GM06990 (cell line): ENCODE measurements at regions not wholly inside any gene's neighbourhood (a gene's known extent, or its start where the extent isn't known, plus 50 kb on each side); places are given as distances from the start of the nearest gene placed in this dataset.

ENCODE experiments used
- DNase-seq: peaks from one replicate; pipeline ENCODE4 v3.0.0-alpha.2; 2011; ENCODE audit not compliant: insufficient read length; ENCODE audit errors: extremely low read depth
- H3K27me3 ChIP-seq: replicated peaks from 2 replicates; pipeline ENCODE4 v1.6.0; 2011; ENCODE audit warnings: low read length; ENCODE audit not compliant: control insufficient read depth, insufficient read depth
- H3K36me3 ChIP-seq: 2 replicates; pipeline ENCODE4 v1.5.1; 2011; ENCODE audit warnings: low read length; ENCODE audit not compliant: control insufficient read depth, insufficient read depth
- H3K4me3 ChIP-seq: replicated peaks from 2 replicates; pipeline ENCODE4 v1.5.1; 2011; ENCODE audit warnings: low read depth, mild to moderate bottlenecking, control low read depth, low read length
- TF ChIP-seq, protein P1 (sequence below): IDR thresholded peaks from 2 replicates; pipeline ENCODE4 v1.5.1; 2011; ENCODE audit warnings: low read length, control low read depth, mild to moderate bottlenecking, inconsistent platforms; ENCODE audit not compliant: insufficient read depth, poor library complexity, severe bottlenecking

DNA sequence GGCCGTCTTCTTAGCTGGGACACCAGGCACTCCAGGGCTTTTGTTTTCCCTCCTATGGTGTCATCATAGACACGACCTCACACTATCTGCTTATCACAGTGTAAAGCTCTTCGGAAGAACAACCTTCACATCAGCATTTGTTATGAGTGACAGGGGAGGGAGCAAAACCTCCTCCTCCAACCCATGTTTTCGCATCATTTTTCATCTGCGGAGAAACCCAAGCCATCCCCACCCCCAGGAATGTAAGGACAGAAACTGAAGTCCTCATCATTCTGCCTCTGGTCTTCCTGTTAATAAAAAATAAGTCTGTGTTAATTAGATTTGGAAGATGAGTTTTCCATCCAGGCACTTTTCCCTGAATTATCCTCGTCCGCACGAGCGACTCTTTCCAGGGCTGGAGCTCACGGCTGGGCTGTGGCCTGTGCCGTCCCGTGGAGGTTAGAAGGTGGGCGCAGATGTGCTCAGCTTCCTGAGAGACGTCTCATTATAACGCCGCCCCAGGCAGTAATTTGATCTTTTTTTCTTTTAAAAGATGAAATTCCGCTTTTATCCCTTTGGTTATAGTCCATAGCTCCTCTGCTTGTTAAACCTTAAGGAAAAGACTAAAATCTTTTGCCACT lies 101.6 kb upstream of the TMEM18 start:
- H3K4me3 ChIP-seq = no peak overlapping the region
- no peaks in the 10 kb centered on the region for H3K36me3 ChIP-seq
- H3K27me3 ChIP-seq = no peaks in the 10 kb centered on the region
- TF ChIP-seq, protein P1, sequence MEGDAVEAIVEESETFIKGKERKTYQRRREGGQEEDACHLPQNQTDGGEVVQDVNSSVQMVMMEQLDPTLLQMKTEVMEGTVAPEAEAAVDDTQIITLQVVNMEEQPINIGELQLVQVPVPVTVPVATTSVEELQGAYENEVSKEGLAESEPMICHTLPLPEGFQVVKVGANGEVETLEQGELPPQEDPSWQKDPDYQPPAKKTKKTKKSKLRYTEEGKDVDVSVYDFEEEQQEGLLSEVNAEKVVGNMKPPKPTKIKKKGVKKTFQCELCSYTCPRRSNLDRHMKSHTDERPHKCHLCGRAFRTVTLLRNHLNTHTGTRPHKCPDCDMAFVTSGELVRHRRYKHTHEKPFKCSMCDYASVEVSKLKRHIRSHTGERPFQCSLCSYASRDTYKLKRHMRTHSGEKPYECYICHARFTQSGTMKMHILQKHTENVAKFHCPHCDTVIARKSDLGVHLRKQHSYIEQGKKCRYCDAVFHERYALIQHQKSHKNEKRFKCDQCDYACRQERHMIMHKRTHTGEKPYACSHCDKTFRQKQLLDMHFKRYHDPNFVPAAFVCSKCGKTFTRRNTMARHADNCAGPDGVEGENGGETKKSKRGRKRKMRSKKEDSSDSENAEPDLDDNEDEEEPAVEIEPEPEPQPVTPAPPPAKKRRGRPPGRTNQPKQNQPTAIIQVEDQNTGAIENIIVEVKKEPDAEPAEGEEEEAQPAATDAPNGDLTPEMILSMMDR = no peak
- no peak for DNase-seq

- TF ChIP-seq, protein P1 = no peak
- Histone ChIP-seq H3K27me3 (no peaks in the 10 kb centered on the region), H3K36me3 (no peaks in the 10 kb centered on the region)
Observed at GRCh38 chr2:777546-777945, 100.3 kb upstream of the TMEM18 start.

GRCh38 chr2:777051-777450 lies 99.8 kb upstream of the TMEM18 start:
- no peaks in the 10 kb centered on the region for H3K36me3 ChIP-seq

More at GRCh38 chr2:777546-777945, 100.3 kb upstream of the TMEM18 start:
- no peak for DNase-seq
- H3K4me3 ChIP-seq = no peak overlapping the region

DNA sequence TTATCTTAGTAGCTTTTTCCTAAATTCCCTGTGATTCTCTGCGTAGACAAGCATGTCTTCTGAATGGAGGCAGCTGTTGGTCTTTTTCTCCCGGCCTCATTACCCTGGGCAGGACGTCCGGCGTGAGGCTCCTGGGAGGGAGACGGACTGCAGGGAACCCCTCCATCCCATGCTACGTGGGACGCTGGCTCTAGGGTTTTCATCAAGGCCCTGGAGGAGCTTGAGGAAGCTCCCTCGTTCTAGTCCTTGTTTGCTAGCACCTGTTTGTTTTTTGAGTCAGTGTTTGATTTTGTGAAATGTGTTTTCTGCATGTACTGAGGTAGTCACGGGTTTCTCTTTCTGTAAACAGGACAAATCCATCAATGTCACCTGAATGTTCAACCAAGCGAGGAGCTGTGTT lies 99.3 kb upstream of the TMEM18 start:
- H3K27me3 ChIP-seq = no peaks in the 10 kb centered on the region
- TF ChIP-seq, protein P1 = no peak
- DNase-seq = no peak
- H3K4me3 ChIP-seq = no peak overlapping the region
- H3K36me3 ChIP-seq = no peaks in the 10 kb centered on the region

More at GRCh38 chr2:777051-777450, 99.8 kb upstream of the TMEM18 start:
- TF ChIP-seq, protein P1 = no peak
- H3K27me3 ChIP-seq = no peaks in the 10 kb centered on the region
- H3K4me3 ChIP-seq = no peak overlapping the region
- no peak for DNase-seq

DNA sequence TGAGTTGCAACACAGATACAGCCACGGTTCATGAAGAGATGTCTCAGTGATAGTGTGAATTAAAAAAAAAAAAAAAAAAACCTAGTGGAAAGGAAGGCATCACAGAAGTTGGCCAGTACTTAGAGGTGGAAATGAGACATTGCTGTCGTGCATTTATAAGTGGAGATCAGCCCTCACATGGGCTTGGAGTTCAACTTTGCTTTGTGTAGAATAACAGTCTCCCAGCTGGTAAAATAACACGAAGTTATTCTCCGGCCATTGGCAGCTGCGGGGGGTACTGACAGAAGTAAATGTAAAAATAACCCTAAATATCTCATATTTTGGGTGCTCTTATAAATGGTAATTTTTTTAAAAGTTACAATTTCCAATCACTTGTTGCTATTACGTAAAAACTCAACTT lies 98.8 kb upstream of the TMEM18 start:
- Histone ChIP-seq H3K36me3 (no peaks in the 10 kb centered on the region), H3K27me3 (no peaks in the 10 kb centered on the region), H3K4me3 (no peak overlapping the region)
- TF ChIP-seq, protein P1 = no peak
- DNase-seq = no peak

DNA sequence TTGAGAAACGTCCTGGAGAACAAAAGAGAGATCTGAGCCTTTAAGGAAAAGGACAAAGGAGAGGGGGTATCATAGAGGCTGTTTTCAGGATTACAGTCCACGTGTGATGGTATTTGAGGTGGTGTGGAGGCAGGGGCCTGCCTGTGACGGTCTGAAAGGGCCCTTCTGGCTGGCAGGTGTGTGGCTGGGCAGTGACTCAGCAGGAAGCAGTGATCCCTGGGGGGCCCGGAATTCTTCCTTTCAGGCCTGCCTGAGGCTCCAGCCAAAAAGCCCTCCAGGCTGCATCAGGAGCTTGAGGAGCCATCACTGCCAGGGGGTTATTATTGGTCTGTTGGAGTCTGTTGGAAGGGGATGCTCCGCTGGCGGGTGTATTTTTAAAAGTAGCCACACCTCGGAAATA lies 97.2 kb upstream of the TMEM18 start:
- Histone ChIP-seq H3K36me3 (no peaks in the 10 kb centered on the region), H3K4me3 (no peak overlapping the region), H3K27me3 (no peaks in the 10 kb centered on the region)
- no peak for DNase-seq
- TF ChIP-seq, protein P1 = no peak
